GM10248 (cell line): ENCODE measurements at regions not wholly inside any gene's neighbourhood (a gene's known extent, or its start where the extent isn't known, plus 50 kb on each side); places are given as distances from the start of the nearest gene placed in this dataset.
"Not testable (repeated sequence)": the region's sequence is repeated elsewhere in the genome, so short reads cannot be mapped to it uniquely, and the experiment has no call there.

ENCODE experiments used
- CTCF ChIA-PET: fragments of 300-600 bp; sonication (Branson Sonifier 250); formaldehyde crosslinking; extraction: SDS; loops from one replicate; lab custom pipeline; 2021; ENCODE audit warnings: antibody characterized with exemption; lab: Yijun Ruan, JAX
- POLR2A ChIA-PET: fragments of 350-650 bp; sonication (Branson Sonifier 250); formaldehyde crosslinking; extraction: SDS; loops from one replicate; lab custom pipeline; 2020; ENCODE audit warnings: antibody characterized with exemption; lab: Yijun Ruan, JAX
- DNase-seq: peaks from one replicate; pipeline ENCODE4 v3.0.0; 2012; ENCODE audit errors: extremely low spot score
- TF ChIP-seq, protein P1 (sequence below): IDR thresholded peaks from 2 replicates; pipeline ENCODE4 v1.5.1; 2012; ENCODE audit warnings: mild to moderate bottlenecking, low read depth; ENCODE audit errors: extremely low read depth, missing control alignments, control extremely low read depth

GRCh38 chr17:22517716-22518115 is 825.4 kb downstream of the KCNJ18 start:
- TF ChIP-seq, protein P1, sequence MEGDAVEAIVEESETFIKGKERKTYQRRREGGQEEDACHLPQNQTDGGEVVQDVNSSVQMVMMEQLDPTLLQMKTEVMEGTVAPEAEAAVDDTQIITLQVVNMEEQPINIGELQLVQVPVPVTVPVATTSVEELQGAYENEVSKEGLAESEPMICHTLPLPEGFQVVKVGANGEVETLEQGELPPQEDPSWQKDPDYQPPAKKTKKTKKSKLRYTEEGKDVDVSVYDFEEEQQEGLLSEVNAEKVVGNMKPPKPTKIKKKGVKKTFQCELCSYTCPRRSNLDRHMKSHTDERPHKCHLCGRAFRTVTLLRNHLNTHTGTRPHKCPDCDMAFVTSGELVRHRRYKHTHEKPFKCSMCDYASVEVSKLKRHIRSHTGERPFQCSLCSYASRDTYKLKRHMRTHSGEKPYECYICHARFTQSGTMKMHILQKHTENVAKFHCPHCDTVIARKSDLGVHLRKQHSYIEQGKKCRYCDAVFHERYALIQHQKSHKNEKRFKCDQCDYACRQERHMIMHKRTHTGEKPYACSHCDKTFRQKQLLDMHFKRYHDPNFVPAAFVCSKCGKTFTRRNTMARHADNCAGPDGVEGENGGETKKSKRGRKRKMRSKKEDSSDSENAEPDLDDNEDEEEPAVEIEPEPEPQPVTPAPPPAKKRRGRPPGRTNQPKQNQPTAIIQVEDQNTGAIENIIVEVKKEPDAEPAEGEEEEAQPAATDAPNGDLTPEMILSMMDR: no peak
- DNase-seq: no peak
- POLR2A ChIA-PET: no interaction called here
- CTCF ChIA-PET: no interaction called here

- TF ChIP-seq, protein P1: no peak
- CTCF ChIA-PET: no interaction called here
- POLR2A ChIA-PET: no interaction called here
- no peak for DNase-seq
These were observed 825.9 kb downstream of the KCNJ18 start for GRCh38 chr17:22518185-22518584.

- POLR2A ChIA-PET, CTCF ChIA-PET, DNase-seq: not testable (repeated sequence)
These were observed 856.5 kb downstream of the KCNJ18 start for GRCh38 chr17:22548873-22549272.

DNA sequence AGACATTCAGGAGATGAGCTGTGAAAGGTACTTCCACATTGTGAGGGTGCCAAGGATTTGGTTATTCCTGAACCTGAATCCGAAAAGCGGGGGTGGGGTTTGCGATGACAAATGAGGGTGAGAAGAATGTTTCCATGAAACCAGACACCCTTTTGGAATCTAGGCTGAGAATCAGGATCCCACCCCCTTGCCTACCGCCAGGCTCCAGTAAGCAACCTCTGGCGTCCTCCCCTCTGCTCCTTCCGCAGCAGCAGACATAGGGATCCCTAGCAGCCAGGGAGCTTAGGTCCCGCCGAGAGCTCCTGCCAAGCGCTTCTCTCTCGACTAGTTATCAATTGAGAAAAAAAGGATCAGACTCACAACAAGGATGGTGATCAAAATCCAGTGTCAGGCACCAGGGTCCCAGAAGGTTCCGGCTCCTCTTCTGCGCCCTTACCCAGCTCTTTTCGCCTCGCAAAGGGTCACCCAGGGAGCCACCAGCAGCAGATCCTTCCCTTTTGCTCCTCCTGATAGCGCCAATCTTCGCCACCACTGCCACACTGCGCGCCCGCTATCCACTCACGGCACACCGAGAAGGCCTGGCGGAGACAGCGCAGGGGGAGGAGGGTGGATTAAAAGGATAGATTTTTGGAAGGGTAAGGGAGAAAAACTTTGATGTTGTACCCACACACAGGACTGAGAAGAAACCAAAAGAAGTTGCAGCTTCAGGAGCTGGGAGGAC is 859.5 kb downstream of the KCNJ18 start:
- CTCF ChIA-PET, DNase-seq, POLR2A ChIA-PET: not testable (repeated sequence)

- TF ChIP-seq, protein P1: no peak
- ChIA-PET CTCF (no interaction called here), POLR2A (no interaction called here)
- no peak for DNase-seq
These were observed 877.3 kb downstream of the KCNJ18 start for GRCh38 chr17:22569459-22570143.

- ChIA-PET CTCF (no interaction called here), POLR2A (no interaction called here)
These were observed 878.0 kb downstream of the KCNJ18 start for GRCh38 chr17:22570144-22570845.

DNA sequence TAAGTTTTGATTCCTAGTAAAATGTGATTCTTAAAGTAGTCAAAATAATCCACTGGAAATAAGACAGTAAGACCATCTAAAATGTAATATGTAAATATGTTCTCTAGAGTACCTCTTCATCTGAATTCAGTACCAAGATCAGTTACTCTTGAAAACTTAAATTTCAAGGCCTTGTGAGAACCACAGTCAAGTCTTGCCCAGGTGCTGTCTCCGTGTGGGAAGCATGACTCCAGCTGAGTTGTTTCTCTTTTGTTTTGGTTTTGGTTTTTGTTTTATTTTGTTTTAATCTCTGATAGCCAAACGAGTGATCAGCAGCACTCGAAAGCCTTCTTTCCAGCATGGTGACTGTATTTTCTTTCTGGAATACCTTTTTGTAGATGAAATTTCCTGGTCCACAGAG is 907.0 kb downstream of the KCNJ18 start:
- TF ChIP-seq, protein P1: no peak
- CTCF ChIA-PET: interaction anchor here (1.8 kb wide), 1 partner anchor 12 kb away, joined by 6 read pairs; no protein-coding TSS in a partner anchor
- DNase-seq: no peak
- POLR2A ChIA-PET: no interaction called here

More at GRCh38 chr17:22570144-22570845, 878.0 kb downstream of the KCNJ18 start:
- DNase-seq: no peak
- TF ChIP-seq, protein P1: no peak
